SK-N-SH (cell line): ENCODE measurements at regions not wholly inside any gene's neighbourhood (a gene's known extent, or its start where the extent isn't known, plus 50 kb on each side); places are given as distances from the start of the nearest gene placed in this dataset.
"Not testable (repeated sequence)": the region's sequence is repeated elsewhere in the genome, so short reads cannot be mapped to it uniquely, and the experiment has no call there.

Source experiments
- MXI1 ChIP-seq: IDR thresholded peaks from 2 replicates; pipeline ENCODE4 v1.6.1; 2012; ENCODE audit warnings: mild to moderate bottlenecking, low read depth, low read length, improper control_type of control experiment
- RAD21 ChIP-seq: IDR thresholded peaks from 2 replicates; pipeline ENCODE4 v1.6.1; 2012; ENCODE audit warnings: mild to moderate bottlenecking, low read length
- TAF1 ChIP-seq: IDR thresholded peaks from 2 replicates; pipeline ENCODE4 v1.6.1; 2012; ENCODE audit warnings: low read depth, mild to moderate bottlenecking, low read length, moderate library complexity, borderline replicate concordance

DNA sequence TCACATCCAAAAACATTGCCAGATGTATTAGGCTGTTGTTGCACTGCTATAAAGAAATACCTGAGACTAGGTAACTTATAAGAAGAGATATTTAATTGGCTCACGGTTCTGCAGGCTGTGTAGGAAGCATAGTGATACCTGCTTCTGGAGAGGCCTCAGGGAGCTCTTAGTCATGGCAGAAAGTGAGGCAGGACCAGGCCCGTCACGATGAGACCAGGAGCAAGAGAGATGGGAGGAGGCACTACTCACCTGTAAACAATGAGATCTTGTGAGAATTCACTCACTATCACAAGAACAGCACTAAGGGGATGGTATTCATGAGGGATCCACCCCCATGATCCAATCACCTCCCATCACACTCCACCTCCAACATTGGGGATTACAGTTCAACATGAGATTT lies 81.3 kb upstream of the C1QTNF3 start:
- TF ChIP-seq RAD21, TAF1, MXI1: not testable (repeated sequence)
